Neural progenitor cell (in vitro differentiated cells): ENCODE measurements at regions not wholly inside any gene's neighbourhood (a gene's known extent, or its start where the extent isn't known, plus 50 kb on each side); places are given as distances from the start of the nearest gene placed in this dataset.
A peak's percentile ranks its signal among the peaks of the same experiment; 100 is the strongest.

Source experiments
- DNase-seq: peaks from one replicate; pipeline ENCODE4 v3.0.0-alpha.2; 2016; ENCODE audit warnings: low spot score
- H2AFZ ChIP-seq: fragments of 200-600 bp; sonication (generic); replicated peaks from 2 replicates; pipeline ENCODE4 v1.6.1; 2016; ENCODE audit warnings: antibody characterized with exemption
- H3F3A ChIP-seq: fragments of 200-600 bp; sonication (generic); 2 replicates; pipeline ENCODE4 v1.6.1; 2016; ENCODE audit warnings: antibody characterized with exemption, low read depth
- H3K27ac ChIP-seq: fragments of 200-600 bp; sonication (generic); 2 replicates; pipeline ENCODE4 v1.5.1; 2016; ENCODE audit warnings: mild to moderate bottlenecking
- H3K27me3 ChIP-seq: fragments of 200-600 bp; sonication (generic); 2 replicates; pipeline ENCODE4 v1.6.1; 2016; ENCODE audit warnings: mild to moderate bottlenecking, moderate library complexity
- H3K36me3 ChIP-seq: fragments of 200-600 bp; sonication (generic); 2 replicates; pipeline ENCODE4 v1.5.1; 2016
- H3K4me1 ChIP-seq: fragments of 200-600 bp; sonication (generic); 2 replicates; pipeline ENCODE4 v1.6.1; 2016; ENCODE audit warnings: mixed run types
- H3K4me2 ChIP-seq: fragments of 200-600 bp; sonication (generic); 2 replicates; pipeline ENCODE4 v1.6.1; 2016
- H3K4me3 ChIP-seq: fragments of 200-600 bp; sonication (generic); 2 replicates; pipeline ENCODE4 v1.5.1; 2016
- H3K79me2 ChIP-seq: fragments of 200-600 bp; sonication (generic); 2 replicates; pipeline ENCODE4 v1.6.1; 2016; ENCODE audit warnings: low read depth
- H3K9ac ChIP-seq: fragments of 200-600 bp; sonication (generic); 2 replicates; pipeline ENCODE4 v1.6.1; 2016
- H3K9me3 ChIP-seq: fragments of 200-600 bp; sonication (generic); 2 replicates; pipeline ENCODE4 v1.5.1; 2016; ENCODE audit warnings: low read depth
- H4K20me1 ChIP-seq: fragments of 200-600 bp; sonication (generic); 2 replicates; pipeline ENCODE4 v1.6.1; 2016; ENCODE audit warnings: low read depth
- H3K27ac Mint-ChIP-seq: 3 replicates; pipeline ENCODE4 v1.8.0; 2021; ENCODE audit warnings: mixed read lengths
- H3K27me3 Mint-ChIP-seq: 2 replicates; pipeline ENCODE4 v1.8.0; 2022; ENCODE audit warnings: low read depth, mild to moderate bottlenecking, inconsistent platforms, moderate library complexity, mixed read lengths; ENCODE audit not compliant: insufficient read depth
- H3K36me3 Mint-ChIP-seq: 3 replicates; pipeline ENCODE4 v1.8.0; 2021; ENCODE audit warnings: mixed read lengths
- H3K4me1 Mint-ChIP-seq: 3 replicates; pipeline ENCODE4 v1.8.0; 2021; ENCODE audit warnings: mixed read lengths
- H3K4me3 Mint-ChIP-seq: 3 replicates; pipeline ENCODE4 v1.8.0; 2021; ENCODE audit warnings: mild to moderate bottlenecking, moderate library complexity, mixed read lengths
- H3K9me3 Mint-ChIP-seq: 3 replicates; pipeline ENCODE4 v1.8.0; 2020; ENCODE audit warnings: mixed read lengths
- EZH2 ChIP-seq: fragments of 200-600 bp; sonication (generic); IDR thresholded peaks from 2 replicates; pipeline ENCODE4 v1.6.1; 2017; ENCODE audit warnings: antibody characterized with exemption, mild to moderate bottlenecking, moderate library complexity
- EZH2phosphoT487 ChIP-seq: fragments of 200-600 bp; sonication (generic); IDR thresholded peaks from 2 replicates; pipeline ENCODE4 v1.6.1; 2017; ENCODE audit warnings: antibody characterized with exemption
- TF ChIP-seq, protein P1 (sequence below): fragments of 200-600 bp; sonication (generic); IDR thresholded peaks from 2 replicates; pipeline ENCODE4 v1.5.1; 2017; ENCODE audit warnings: antibody characterized with exemption, mild to moderate bottlenecking

DNA sequence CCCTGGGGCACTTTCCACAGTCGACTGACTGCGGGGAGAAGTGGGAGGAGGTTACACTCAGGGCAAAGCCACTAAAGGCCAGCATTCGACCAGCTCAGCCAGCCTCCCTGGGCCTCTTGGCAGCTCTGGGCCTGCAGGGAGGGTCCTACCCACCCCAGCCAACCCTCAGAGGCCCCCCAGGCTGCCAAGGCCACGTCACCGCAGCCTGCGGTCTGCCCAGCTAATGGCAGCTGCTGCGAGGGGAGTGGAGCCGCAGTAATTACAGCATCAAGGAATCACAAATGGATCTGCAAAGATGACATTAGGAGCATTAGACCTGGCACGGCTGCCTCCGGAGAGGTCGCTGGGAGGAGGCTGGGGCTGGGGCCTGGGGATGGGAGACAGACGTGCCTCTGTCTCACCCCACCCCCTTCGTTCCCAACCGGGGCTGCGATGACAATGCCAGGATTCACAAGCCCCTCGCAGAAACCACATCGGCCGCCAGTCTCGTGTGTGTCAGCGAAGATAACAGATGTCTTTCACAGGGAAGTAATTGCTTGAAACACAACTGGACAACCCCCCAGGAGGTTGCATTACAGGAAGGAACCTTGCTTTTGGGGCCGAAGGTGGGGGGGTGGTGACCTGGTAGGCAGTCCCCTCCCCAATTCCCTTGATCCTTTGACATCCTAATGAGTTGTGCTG, 367.6 kb downstream of the BCOR start:
- TF ChIP-seq, protein P1, sequence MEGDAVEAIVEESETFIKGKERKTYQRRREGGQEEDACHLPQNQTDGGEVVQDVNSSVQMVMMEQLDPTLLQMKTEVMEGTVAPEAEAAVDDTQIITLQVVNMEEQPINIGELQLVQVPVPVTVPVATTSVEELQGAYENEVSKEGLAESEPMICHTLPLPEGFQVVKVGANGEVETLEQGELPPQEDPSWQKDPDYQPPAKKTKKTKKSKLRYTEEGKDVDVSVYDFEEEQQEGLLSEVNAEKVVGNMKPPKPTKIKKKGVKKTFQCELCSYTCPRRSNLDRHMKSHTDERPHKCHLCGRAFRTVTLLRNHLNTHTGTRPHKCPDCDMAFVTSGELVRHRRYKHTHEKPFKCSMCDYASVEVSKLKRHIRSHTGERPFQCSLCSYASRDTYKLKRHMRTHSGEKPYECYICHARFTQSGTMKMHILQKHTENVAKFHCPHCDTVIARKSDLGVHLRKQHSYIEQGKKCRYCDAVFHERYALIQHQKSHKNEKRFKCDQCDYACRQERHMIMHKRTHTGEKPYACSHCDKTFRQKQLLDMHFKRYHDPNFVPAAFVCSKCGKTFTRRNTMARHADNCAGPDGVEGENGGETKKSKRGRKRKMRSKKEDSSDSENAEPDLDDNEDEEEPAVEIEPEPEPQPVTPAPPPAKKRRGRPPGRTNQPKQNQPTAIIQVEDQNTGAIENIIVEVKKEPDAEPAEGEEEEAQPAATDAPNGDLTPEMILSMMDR, result no peak
- TF ChIP-seq EZH2, result no peak
- TF ChIP-seq EZH2phosphoT487, result no peak
- no peak overlapping the region for H2AFZ ChIP-seq
- no peak overlapping the region for H3K27ac ChIP-seq
- Mint-ChIP-seq H3K9me3 (peaks cover 12% of the 10 kb centered on the region), H3K27ac (no peak overlapping the region), H3K4me3 (no peak overlapping the region), H3K36me3 (no peaks in the 10 kb centered on the region), H3K27me3 (peaks cover 11% of the 10 kb centered on the region), H3K4me1 (peaks cover 25% of the 10 kb centered on the region)
- no peaks in the 10 kb centered on the region for H3K36me3 ChIP-seq
- no peaks in the 10 kb centered on the region for H4K20me1 ChIP-seq
- no peaks in the 10 kb centered on the region for H3K79me2 ChIP-seq
- H3F3A ChIP-seq, result peaks cover 17% of the 10 kb centered on the region
- peak; percentile 60 for DNase-seq
- H3K4me2 ChIP-seq, result peak overlapping the region; percentile 40
- H3K4me1 ChIP-seq, result peaks cover 19% of the 10 kb centered on the region
- no peaks in the 10 kb centered on the region for H3K9me3 ChIP-seq
- H3K27me3 ChIP-seq, result no peaks in the 10 kb centered on the region
- no peak overlapping the region for H3K4me3 ChIP-seq
- no peak overlapping the region for H3K9ac ChIP-seq

DNA sequence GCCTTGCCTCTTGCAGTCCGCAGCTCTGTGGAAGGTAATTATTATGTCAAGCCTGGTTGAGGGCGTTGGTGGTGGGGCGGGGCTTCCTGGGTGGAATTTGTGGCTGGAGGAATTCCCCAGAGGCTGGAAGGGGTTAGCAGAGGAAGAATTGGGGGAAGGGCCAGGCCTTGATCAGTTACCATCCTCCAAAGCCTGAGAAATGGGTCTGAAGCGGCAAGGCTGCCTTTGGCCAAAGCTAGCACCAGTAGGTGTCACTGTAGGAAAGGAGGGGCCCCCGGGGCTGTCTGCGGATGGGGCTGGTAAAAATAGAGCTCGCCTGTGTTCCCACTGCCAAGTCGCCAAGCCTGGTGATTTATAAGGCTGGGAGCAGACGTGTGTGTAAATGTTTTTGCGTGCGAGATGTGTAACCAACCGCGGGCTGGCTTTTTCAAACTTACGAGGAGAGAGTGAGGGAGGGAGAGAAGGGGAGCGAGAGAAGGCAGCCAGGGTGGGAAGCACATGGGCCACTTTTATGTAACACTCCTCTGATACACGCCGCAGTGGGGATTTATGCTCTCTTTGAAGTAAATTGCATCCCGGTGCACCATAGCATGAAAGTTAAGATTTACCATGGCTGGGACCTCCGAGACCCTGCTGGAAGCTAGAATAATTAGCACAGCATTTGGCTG, 367.0 kb downstream of the BCOR start:
- Histone ChIP-seq H3K9me3 (no peaks in the 10 kb centered on the region), H2AFZ (no peak overlapping the region), H3F3A (peaks cover 17% of the 10 kb centered on the region), H3K79me2 (no peaks in the 10 kb centered on the region), H3K27ac (no peak overlapping the region), H3K4me1 (peaks cover 19% of the 10 kb centered on the region), H4K20me1 (no peaks in the 10 kb centered on the region), H3K9ac (no peak overlapping the region), H3K36me3 (no peaks in the 10 kb centered on the region), H3K27me3 (no peaks in the 10 kb centered on the region), H3K4me3 (no peak overlapping the region), H3K4me2 (peak overlapping the region; percentile 40)
- Mint-ChIP-seq H3K9me3 (peaks cover 12% of the 10 kb centered on the region), H3K27ac (no peak overlapping the region), H3K4me3 (no peak overlapping the region), H3K36me3 (no peaks in the 10 kb centered on the region), H3K27me3 (peaks cover 11% of the 10 kb centered on the region), H3K4me1 (peaks cover 25% of the 10 kb centered on the region)
- peak; percentile 68 for DNase-seq
- TF ChIP-seq, protein P1, result peak; percentile 63
- TF ChIP-seq EZH2phosphoT487 (no peak), EZH2 (no peak)

DNA sequence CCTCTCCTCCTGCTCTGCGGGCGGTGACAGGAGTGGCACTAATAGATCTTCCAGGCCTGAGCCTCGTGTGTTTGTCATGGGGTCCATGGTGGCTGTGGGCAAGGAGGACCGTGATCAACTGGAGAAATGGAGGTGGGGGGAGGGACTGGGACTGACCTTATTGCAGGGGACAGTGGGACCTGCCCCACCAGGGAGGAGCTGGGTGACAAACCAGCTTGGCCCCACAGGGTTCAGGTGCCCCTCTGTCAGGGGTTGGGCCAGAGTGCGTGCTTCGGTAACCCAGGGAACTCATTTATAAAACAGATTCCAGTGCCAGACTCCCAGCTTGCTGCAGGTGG, 366.5 kb downstream of the BCOR start:
- no peak overlapping the region for H3K27ac ChIP-seq
- H3K4me1 Mint-ChIP-seq, result peaks cover 23% of the 10 kb centered on the region

More for the DNA sequence above, 366.5 kb downstream of the BCOR start:
- peaks cover 19% of the 10 kb centered on the region for H3K4me1 ChIP-seq
- no peak overlapping the region for H3K4me3 ChIP-seq
- H3K9me3 Mint-ChIP-seq, result peaks cover 10% of the 10 kb centered on the region
- H3F3A ChIP-seq, result peaks cover 17% of the 10 kb centered on the region
- peaks cover 11% of the 10 kb centered on the region for H3K27me3 Mint-ChIP-seq
- H3K4me2 ChIP-seq, result peak overlapping the region; percentile 37
- H3K27me3 ChIP-seq, result no peaks in the 10 kb centered on the region
- TF ChIP-seq, protein P1, result no peak
- TF ChIP-seq EZH2 (no peak), EZH2phosphoT487 (no peak)
- no peak overlapping the region for H3K9ac ChIP-seq
- no peaks in the 10 kb centered on the region for H3K9me3 ChIP-seq
- no peak for DNase-seq
- no peak overlapping the region for H3K4me3 Mint-ChIP-seq
- no peak overlapping the region for H3K27ac Mint-ChIP-seq
- H3K79me2 ChIP-seq, result no peaks in the 10 kb centered on the region
- H2AFZ ChIP-seq, result no peak overlapping the region
- no peaks in the 10 kb centered on the region for H3K36me3 ChIP-seq
- H4K20me1 ChIP-seq, result no peaks in the 10 kb centered on the region
- H3K36me3 Mint-ChIP-seq, result no peaks in the 10 kb centered on the region
